Stimulated activated naive CD8-positive, alpha-beta T cell treated with anti-CD3 and anti-CD28 coated beads, Interleukin-15, Interleukin-2, amounts not matched to agents 100 ng/mL and 50 ng/mL, for 24 hours (primary cell): ENCODE measurements at regions not wholly inside any gene's neighbourhood (a gene's known extent, or its start where the extent isn't known, plus 50 kb on each side); places are given as distances from the start of the nearest gene placed in this dataset.

Source experiments
- H3K27ac Mint-ChIP-seq: one replicate; pipeline ENCODE4 v1.8.0; 2021; ENCODE audit warnings: mild to moderate bottlenecking, mixed read lengths
- H3K27me3 Mint-ChIP-seq: one replicate; pipeline ENCODE4 v1.8.0; 2021; ENCODE audit warnings: mixed read lengths
- H3K36me3 Mint-ChIP-seq: one replicate; pipeline ENCODE4 v1.8.0; 2021; ENCODE audit warnings: low read depth, mixed read lengths
- H3K4me1 Mint-ChIP-seq: one replicate; pipeline ENCODE4 v1.8.0; 2021; ENCODE audit warnings: low read depth, mixed read lengths
- H3K4me3 Mint-ChIP-seq: one replicate; pipeline ENCODE4 v1.8.0; 2021; ENCODE audit warnings: mild to moderate bottlenecking, mixed read lengths
- H3K9me3 Mint-ChIP-seq: one replicate; pipeline ENCODE4 v1.8.0; 2021; ENCODE audit warnings: mixed read lengths

- no peak overlapping the region for H3K4me3 Mint-ChIP-seq
- no peaks in the 10 kb centered on the region for H3K4me1 Mint-ChIP-seq
- H3K27me3 Mint-ChIP-seq = no peaks in the 10 kb centered on the region
- no peaks in the 10 kb centered on the region for H3K36me3 Mint-ChIP-seq
- no peak overlapping the region for H3K27ac Mint-ChIP-seq
- H3K9me3 Mint-ChIP-seq = peaks cover 4% of the 10 kb centered on the region
Observed at GRCh38 chr2:56444339-56444738, 260.5 kb downstream of the CCDC85A start.

- no peaks in the 10 kb centered on the region for H3K36me3 Mint-ChIP-seq
- H3K27ac Mint-ChIP-seq = no peak overlapping the region
- H3K9me3 Mint-ChIP-seq = peaks cover 11% of the 10 kb centered on the region
- H3K27me3 Mint-ChIP-seq = no peaks in the 10 kb centered on the region
- H3K4me3 Mint-ChIP-seq = no peak overlapping the region
- H3K4me1 Mint-ChIP-seq = no peaks in the 10 kb centered on the region
Observed at GRCh38 chr2:56448403-56449001, 264.7 kb downstream of the CCDC85A start.

GRCh38 chr2:56449002-56449431 is 265.2 kb downstream of the CCDC85A start:
- Mint-ChIP-seq H3K27ac (no peak overlapping the region), H3K36me3 (no peaks in the 10 kb centered on the region), H3K27me3 (no peaks in the 10 kb centered on the region), H3K4me1 (no peaks in the 10 kb centered on the region), H3K9me3 (peaks cover 11% of the 10 kb centered on the region), H3K4me3 (no peak overlapping the region)

- H3K4me1 Mint-ChIP-seq = no peaks in the 10 kb centered on the region
- H3K27me3 Mint-ChIP-seq = no peaks in the 10 kb centered on the region
- no peaks in the 10 kb centered on the region for H3K36me3 Mint-ChIP-seq
- peaks cover 11% of the 10 kb centered on the region for H3K9me3 Mint-ChIP-seq
- no peak overlapping the region for H3K4me3 Mint-ChIP-seq
- H3K27ac Mint-ChIP-seq = no peak overlapping the region
Observed at GRCh38 chr2:56449449-56449860, 265.7 kb downstream of the CCDC85A start.

- H3K4me3 Mint-ChIP-seq = no peak overlapping the region
- no peaks in the 10 kb centered on the region for H3K4me1 Mint-ChIP-seq
- H3K9me3 Mint-ChIP-seq = peaks cover 11% of the 10 kb centered on the region
- H3K27me3 Mint-ChIP-seq = no peaks in the 10 kb centered on the region
- no peak overlapping the region for H3K27ac Mint-ChIP-seq
- no peaks in the 10 kb centered on the region for H3K36me3 Mint-ChIP-seq
Observed at GRCh38 chr2:56450047-56450446, 266.3 kb downstream of the CCDC85A start.

DNA sequence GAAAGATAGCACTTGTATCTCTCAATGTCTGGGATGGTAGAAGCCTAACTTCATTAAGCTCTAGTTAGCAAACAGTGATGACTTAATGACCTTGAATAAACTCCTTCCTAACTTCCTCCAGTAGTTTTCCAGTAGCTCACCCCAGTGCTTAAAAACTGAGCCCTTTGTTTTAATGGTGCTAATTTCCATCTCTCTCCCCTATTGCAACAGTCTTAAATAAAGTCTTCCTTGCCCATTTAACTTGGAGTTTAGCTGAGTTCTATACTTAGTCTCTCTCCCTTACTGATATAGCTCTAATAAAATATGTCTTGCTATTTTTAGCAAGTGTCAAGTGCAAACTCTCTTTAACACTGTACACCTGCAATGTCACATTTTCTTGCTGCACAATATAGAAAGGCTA is 267.0 kb downstream of the CCDC85A start:
- Mint-ChIP-seq H3K9me3 (peaks cover 11% of the 10 kb centered on the region), H3K4me3 (no peak overlapping the region), H3K27ac (no peak overlapping the region), H3K4me1 (no peaks in the 10 kb centered on the region), H3K27me3 (no peaks in the 10 kb centered on the region), H3K36me3 (no peaks in the 10 kb centered on the region)

DNA sequence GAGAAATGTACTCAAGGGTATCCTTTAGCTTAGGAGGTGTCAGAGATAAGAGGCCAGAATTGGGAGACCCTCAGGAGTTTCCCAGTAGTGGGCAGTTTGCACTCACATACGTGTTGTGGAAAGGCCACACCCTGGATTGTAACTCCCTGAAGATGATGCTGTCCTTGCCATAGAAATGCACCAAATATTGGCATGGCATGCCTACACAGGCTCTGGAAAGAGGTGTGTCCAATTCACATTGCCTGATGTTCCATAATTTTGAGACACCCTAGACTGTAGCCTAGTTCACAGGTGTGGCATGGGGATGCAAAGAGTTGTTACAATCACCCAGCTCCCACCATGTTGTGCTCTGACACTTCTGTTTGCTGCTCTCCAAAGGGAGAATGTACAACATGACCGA is 271.9 kb downstream of the CCDC85A start:
- no peaks in the 10 kb centered on the region for H3K27me3 Mint-ChIP-seq
- no peak overlapping the region for H3K4me3 Mint-ChIP-seq
- peaks cover 4% of the 10 kb centered on the region for H3K9me3 Mint-ChIP-seq
- H3K4me1 Mint-ChIP-seq = no peaks in the 10 kb centered on the region
- H3K36me3 Mint-ChIP-seq = no peaks in the 10 kb centered on the region
- no peak overlapping the region for H3K27ac Mint-ChIP-seq

GRCh38 chr2:56456791-56457190 is 273.0 kb downstream of the CCDC85A start:
- H3K36me3 Mint-ChIP-seq = no peaks in the 10 kb centered on the region
- H3K4me3 Mint-ChIP-seq = no peak overlapping the region
- H3K9me3 Mint-ChIP-seq = peaks cover 4% of the 10 kb centered on the region
- no peaks in the 10 kb centered on the region for H3K27me3 Mint-ChIP-seq
- no peaks in the 10 kb centered on the region for H3K4me1 Mint-ChIP-seq
- no peak overlapping the region for H3K27ac Mint-ChIP-seq

DNA sequence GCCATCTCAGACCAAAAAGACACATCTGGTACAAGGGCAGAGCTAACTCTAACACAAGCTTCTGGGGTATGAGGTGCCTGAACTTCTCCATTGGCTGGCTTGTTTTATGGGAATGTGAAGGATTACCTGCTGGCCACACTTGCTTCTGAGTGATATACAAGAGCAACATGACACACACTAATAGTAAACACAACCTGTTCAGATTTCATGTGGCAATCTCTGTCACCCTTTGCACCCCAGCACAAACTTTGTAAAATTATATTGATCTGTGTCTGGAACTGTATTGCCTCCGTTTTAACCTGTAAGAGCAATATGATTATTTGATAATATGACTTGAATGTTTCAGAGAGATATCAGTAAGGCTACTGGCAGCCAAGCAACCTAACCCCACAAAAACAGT is 276.7 kb downstream of the CCDC85A start:
- H3K27ac Mint-ChIP-seq = no peak overlapping the region
- H3K9me3 Mint-ChIP-seq = peaks cover 4% of the 10 kb centered on the region
- no peaks in the 10 kb centered on the region for H3K36me3 Mint-ChIP-seq
- H3K4me3 Mint-ChIP-seq = no peak overlapping the region
- H3K27me3 Mint-ChIP-seq = no peaks in the 10 kb centered on the region
- no peaks in the 10 kb centered on the region for H3K4me1 Mint-ChIP-seq

GRCh38 chr2:56464066-56464465 is 280.3 kb downstream of the CCDC85A start:
- H3K9me3 Mint-ChIP-seq = peaks cover 4% of the 10 kb centered on the region
- no peak overlapping the region for H3K4me3 Mint-ChIP-seq
- no peaks in the 10 kb centered on the region for H3K36me3 Mint-ChIP-seq
- H3K27me3 Mint-ChIP-seq = no peaks in the 10 kb centered on the region
- no peak overlapping the region for H3K27ac Mint-ChIP-seq
- no peaks in the 10 kb centered on the region for H3K4me1 Mint-ChIP-seq

DNA sequence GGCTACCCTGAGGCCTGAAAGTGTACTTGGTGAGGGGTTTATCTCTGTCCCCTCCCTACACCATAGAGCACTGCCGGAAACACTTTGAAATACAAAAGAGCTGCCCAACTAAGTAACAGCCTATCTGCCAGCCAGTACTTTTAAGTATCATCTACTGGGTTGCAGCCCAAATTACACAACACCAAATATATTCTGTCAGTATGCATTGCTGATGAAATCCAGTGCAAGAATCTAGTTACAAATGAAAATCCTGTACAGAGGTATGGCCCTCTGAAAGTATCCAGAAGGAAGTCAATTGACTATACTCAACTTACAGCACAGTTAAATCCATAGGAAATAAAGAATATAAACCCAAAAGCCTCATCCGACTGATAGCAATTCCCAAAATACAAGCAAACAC is 280.8 kb downstream of the CCDC85A start:
- Mint-ChIP-seq H3K4me3 (no peak overlapping the region), H3K36me3 (no peaks in the 10 kb centered on the region), H3K4me1 (no peaks in the 10 kb centered on the region), H3K27ac (no peak overlapping the region), H3K9me3 (peaks cover 4% of the 10 kb centered on the region), H3K27me3 (no peaks in the 10 kb centered on the region)

GRCh38 chr2:56465491-56465890 is 281.7 kb downstream of the CCDC85A start:
- Mint-ChIP-seq H3K27ac (no peak overlapping the region), H3K27me3 (no peaks in the 10 kb centered on the region), H3K36me3 (no peaks in the 10 kb centered on the region), H3K9me3 (peaks cover 4% of the 10 kb centered on the region), H3K4me1 (no peaks in the 10 kb centered on the region), H3K4me3 (no peak overlapping the region)

- Mint-ChIP-seq H3K27ac (no peak overlapping the region), H3K4me1 (no peaks in the 10 kb centered on the region), H3K9me3 (no peaks in the 10 kb centered on the region), H3K27me3 (no peaks in the 10 kb centered on the region), H3K4me3 (no peak overlapping the region), H3K36me3 (no peaks in the 10 kb centered on the region)
Observed at GRCh38 chr2:56473524-56473923, 289.7 kb downstream of the CCDC85A start.

GRCh38 chr2:56474412-56475158 is 290.8 kb downstream of the CCDC85A start:
- no peaks in the 10 kb centered on the region for H3K9me3 Mint-ChIP-seq

GRCh38 chr2:56475191-56475590 is 291.4 kb downstream of the CCDC85A start:
- H3K27me3 Mint-ChIP-seq = no peaks in the 10 kb centered on the region
- no peaks in the 10 kb centered on the region for H3K36me3 Mint-ChIP-seq
- H3K9me3 Mint-ChIP-seq = no peaks in the 10 kb centered on the region
- H3K4me1 Mint-ChIP-seq = no peaks in the 10 kb centered on the region
- H3K4me3 Mint-ChIP-seq = no peak overlapping the region
- H3K27ac Mint-ChIP-seq = no peak overlapping the region

More at GRCh38 chr2:56474412-56475158, 290.8 kb downstream of the CCDC85A start:
- Mint-ChIP-seq H3K4me3 (no peak overlapping the region), H3K27ac (no peak overlapping the region), H3K36me3 (no peaks in the 10 kb centered on the region), H3K27me3 (no peaks in the 10 kb centered on the region), H3K4me1 (no peaks in the 10 kb centered on the region)
